ENCODE measurements at regions not wholly inside any gene's neighbourhood (a gene's known extent, or its start where the extent isn't known, plus 50 kb on each side); places are given as distances from the start of the nearest gene placed in this dataset.

DNA sequence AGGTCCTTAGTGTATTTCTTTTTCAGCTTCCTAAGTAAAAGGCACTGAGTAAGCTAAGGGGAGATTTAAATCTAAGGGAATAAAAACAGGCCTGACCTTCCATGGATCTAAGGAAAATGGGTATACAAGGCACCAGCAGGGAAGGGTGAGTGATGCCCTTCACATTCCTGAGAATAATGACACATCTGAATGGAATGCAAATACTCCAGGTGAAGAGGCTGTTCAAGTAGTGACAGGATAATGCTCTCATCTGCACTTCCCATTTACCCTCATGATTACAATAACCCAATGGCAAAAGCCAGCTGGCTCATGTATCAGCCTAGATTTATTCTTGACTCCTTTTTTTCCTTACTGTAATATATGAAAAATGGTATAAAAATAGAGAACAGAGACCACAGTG lies 216.2 kb upstream of the ACTBL2 start:
- no peak overlapping the region for H3K4me3 ChIP-seq (ENCODE audit: low read length)
- DNase-seq (ENCODE audit: low read depth, low spot score): no peak

DNA sequence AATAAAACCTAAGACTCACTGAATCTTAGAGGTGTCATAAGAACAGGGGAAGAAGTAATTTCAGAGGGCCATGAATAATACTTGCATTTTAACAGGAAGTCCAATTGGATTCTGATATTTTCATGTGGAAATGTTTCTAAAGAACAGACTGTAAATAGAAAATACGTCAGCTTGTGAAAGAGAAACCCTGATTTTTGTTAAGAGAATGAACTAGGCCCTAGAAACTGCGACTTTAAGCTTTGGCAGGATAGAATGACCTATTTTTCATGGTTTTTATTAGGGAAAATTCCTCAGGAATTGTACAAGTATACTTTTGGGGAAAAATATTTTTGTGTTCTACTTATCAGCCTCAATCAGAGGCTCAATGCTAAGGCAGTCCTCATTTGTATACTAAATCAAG lies 215.5 kb upstream of the ACTBL2 start:
- H3K4me3 ChIP-seq (ENCODE audit: low read length): no peak overlapping the region
- DNase-seq (ENCODE audit: low read depth, low spot score): no peak

DNA sequence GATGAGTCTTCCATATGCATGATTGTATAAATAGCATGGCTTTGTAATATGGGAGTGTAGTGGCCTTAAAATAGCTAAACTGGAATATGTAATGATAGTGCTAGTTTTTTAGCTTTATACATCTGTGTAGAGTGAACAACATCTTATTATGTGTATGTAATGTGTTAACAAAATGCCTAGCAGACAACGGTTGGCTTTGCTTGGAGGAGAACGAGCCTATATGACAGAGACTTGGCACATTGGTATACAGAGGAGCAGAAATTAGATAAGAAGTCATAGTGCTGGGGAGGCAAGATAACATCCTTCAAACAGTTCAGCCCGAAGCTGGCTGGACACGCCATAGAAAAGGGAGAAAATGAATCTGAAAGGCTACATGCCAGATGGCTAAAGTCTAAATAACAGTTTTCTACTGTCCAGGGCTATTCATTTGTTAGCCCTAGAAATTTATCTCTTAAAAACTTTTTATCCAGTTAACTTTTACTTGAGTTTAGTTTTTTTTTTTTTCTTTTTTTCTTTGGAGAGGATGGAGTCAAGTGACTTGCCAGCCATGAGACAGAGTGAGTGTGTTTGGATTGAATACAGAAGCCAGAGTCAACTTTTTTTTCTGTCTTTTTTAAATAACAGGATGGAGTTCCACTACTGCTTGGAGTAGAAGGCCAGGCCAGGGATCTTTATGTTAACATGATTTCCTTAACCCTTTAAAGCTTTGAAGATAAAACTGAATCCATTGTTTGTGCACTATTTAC lies 214.4 kb upstream of the ACTBL2 start:
- DNase-seq (ENCODE audit: low read depth, low spot score): no peak
- no peak overlapping the region for H3K4me3 ChIP-seq (ENCODE audit: low read length)

DNA sequence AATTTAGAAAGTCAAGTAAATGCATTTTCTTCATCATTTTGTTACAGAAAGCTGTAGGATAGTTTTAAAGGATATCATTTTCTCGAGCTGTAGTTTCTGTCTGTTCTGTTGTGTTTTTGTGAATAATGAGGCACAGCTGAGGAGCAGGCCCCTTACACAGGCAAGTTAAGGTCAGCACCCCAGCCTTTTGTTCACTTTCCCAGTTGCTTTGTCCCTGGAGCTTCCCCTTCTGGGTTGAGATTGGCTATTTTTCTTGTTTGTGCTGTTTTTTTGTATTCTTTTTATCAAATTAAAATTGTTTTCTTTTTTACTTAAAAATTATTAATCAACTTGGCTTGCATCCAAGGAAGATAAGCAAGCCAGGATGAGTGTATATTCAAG lies 213.8 kb upstream of the ACTBL2 start:
- H3K4me3 ChIP-seq (ENCODE audit: low read length): no peak overlapping the region
- no peak for DNase-seq (ENCODE audit: low read depth, low spot score)

DNA sequence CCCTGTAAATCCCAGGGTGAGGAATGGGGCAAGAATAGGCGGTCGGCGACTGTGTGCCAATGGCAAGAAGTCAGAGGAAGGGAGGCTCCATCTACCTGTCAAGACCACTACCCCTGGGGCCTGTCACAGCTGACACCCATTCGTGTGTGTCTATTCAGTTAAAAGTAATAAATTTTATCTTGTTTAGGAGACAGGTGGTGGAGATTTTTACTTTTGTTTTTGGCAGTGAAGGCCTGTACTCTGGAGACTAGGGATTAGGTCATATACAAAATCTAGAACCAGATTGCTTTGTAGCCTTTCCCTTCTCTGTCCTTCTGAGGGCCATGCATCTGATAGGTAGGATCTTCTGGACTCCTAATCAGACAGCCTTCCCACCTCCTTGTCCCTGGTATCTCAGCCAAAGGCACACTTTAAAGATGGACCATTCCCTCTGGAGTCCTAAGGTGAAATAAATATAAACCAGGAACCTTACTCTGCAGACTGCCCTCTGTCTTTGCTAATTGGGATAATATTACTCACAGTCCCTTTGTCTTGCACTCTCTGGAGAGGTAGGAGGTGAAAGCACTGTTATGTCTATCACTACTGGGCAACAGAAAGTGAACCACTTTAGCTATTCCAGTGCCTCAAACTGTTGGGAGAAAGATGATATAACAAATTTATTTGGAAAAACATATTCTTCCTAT lies 213.2 kb upstream of the ACTBL2 start:
- no peak for DNase-seq (ENCODE audit: low read depth, low spot score)
- H3K4me3 ChIP-seq (ENCODE audit: low read length): no peak overlapping the region

DNA sequence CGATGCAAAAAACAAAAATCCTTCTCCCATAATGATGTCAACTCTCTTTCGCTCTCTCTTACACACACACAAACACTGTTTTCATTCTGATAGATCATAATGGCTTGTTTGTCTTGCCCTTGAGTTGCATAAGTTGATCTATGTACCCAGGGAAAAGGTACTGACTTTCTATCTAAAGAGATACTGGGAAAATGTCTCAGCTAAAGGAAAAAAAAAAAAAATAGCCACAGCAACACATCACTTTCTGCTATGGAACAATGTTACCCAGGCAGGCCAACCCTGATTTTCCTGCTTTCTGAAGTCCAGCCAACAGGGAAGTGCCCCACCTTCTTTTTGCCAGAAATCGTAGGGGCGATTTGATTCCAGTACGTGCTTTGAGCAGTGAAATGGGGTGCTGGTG lies 212.6 kb upstream of the ACTBL2 start:
- DNase-seq (ENCODE audit: low read depth, low spot score): no peak
- no peak overlapping the region for H3K4me3 ChIP-seq (ENCODE audit: low read length)

DNA sequence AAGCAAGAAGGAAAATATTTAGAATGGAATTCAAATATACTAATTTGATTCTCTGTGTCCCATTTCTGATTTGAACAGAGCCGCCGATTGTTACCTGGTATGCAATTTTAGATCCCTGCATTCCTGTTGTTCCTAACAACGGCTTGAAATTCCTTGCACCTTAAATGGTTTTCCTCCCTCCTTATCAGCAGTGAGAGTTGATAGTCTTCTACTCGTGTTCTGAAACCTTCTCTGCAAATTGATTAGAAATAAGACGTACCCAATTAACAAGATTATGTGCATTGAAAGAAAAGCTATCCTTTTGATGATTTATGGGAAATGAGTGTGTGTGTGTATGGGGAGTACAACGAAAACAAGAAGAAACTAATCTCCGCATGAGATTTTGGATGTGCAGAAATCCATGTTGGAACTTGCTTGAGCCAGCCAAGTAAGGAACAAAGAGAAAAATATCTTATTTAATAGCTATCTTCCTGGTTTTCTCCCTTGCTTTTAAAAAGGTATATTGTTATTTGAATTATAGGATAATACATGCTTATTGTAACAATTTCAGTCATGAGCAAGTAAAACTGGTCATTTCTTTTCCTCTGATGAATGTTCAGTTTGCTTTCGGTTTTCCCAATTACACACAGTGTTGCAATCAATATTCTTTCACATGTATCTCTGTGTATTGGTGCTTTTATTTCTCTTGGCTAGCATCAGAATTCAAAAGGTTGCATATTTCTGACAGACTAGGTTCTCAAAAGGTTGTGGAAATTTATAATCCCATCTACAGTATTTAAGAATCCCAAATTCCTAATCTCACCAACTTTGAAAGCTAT lies 211.1 kb upstream of the ACTBL2 start:
- DNase-seq (ENCODE audit: low read depth, low spot score): no peak
- no peak overlapping the region for H3K4me3 ChIP-seq (ENCODE audit: low read length)

DNA sequence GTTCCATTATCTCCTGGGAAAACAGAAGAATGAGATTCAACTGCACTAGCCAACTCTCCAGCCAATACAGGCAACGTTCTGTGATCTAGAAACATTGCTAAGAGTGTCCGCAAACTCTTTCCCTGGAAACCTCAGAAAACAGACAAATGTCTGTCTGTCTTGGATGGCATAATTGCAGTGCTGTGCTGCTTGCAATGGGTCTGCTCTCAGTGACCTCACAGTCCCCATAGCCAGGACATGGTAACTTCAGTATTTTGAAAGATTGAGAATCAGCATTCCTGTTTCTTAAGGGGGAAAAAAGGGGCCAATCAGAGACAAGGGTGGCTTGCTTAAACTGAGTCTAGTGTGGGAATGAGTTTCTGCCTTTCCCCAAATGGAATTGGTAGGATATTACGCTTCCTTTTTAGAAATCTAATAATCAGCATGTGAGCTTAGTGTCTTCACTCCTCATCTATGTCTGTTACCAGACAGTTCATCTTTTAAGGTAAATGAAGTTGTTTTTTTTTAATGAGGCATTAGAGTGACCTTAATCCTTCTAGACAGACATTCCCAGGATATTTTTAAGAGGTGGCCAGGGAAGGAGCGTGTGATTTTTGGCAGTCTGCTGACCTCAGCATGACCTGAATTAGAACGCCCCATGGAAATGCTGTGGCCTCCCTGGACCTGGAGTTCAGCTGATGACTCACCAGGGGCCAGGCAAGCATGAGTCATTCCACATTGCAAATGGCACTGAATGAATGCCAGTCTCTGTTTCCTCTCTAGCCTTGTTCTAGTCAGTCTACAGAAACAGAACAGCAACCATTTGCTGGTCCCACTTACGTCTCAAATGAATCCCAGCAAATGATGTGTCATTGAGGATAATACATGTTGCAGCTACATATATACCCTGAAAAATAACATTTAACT lies 210.2 kb upstream of the ACTBL2 start:
- no peak overlapping the region for H3K4me3 ChIP-seq (ENCODE audit: low read length)
- DNase-seq (ENCODE audit: low read depth, low spot score): no peak

DNA sequence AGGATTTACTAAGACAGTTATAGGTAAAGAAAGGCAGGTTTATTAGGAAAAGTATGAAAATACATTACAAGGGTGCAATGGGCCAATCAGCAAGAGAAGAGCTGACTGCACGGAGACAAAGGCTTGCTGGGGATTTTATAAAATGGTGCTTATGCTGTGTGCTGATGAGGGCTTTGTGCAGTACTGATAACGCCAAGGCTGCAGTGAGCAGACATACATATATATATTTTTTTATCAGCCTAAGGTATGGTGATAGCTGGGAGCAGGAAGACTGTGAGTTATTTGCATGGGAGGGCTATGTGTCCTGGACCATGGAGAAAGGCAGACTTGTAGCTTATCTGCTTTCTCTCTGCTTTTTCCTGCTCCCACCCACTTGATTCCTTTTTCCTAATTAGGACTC lies 208.1 kb upstream of the ACTBL2 start:
- H3K4me3 ChIP-seq (ENCODE audit: low read length): no peak overlapping the region
- DNase-seq (ENCODE audit: low read depth, low spot score): no peak

DNA sequence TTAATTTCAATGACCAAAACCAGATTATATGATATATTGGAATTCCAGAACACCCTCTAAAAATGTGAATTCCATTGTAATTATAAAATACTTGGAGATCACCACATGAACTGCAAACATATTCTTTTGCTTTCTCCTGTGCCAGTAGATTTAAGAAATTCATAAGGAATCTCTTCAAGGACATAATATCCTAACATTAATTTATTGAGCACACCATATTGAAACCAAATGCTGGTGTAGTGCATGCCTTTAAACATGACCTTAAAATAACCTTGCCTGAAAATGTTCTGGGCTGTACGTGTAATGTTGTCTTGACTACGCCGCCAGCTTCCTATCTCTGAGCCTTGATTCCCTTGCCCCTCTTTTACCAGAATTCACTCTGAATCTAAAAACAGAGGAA lies 205.0 kb upstream of the ACTBL2 start:
- DNase-seq (ENCODE audit: low read depth, low spot score): no peak
- no peak overlapping the region for H3K4me3 ChIP-seq (ENCODE audit: low read length)

DNA sequence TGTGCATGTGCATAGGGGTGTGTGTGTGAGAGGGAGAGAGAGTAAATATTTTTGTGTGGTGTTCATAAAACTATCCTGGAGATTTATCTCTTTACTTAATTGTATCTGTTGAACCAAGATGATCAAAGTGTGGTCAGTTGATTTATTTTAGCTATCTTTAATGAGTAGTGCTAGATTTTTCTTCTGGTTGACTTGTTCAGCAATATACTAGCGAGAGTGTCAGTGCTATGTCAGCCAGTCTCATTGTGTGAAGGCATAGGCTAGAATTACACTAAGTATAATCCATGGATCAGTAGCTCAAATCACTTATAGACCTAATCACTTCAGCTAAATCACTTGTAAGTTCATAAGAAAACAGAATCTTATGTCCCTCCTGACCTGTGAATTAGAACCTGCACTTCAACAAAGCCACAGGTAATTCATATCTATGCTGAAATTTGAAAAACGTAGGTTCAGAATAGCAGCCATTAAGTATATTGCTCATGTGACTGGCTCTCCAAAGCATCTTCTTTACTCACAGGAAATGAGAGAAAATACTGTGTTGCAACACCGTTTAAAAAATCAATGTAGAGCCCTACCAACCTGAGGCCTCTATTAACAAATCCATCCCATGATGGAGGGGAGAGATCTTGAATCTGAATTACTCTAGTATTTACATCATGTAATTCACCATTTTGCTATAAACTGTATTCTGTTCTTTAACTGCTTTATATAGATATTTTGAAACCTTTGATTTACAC lies 203.1 kb upstream of the ACTBL2 start:
- H3K4me3 ChIP-seq (ENCODE audit: low read length): no peak overlapping the region
- no peak for DNase-seq (ENCODE audit: low read depth, low spot score)

DNA sequence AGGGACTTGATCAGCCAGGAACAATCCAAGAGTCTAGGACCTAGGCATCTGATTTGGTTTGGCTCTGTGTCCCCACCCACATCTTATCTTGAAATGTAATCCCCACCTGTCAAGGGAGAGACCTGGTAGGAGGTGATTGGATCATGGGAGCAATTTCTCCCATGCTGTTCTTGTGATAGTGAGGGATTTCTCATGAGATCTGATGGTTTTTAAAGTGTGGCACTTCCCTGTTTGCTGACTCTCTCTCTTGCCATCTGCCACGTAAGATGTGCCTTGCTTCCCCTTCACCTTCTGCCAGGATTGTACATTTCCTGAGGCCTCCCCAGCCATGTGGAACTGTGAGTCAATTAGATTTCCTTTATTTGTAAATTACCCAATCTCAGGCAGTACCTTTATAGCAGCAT lies 201.7 kb upstream of the ACTBL2 start:
- H3K4me3 ChIP-seq (ENCODE audit: low read length): no peak overlapping the region
- no peak for DNase-seq (ENCODE audit: low read depth, low spot score)

DNA sequence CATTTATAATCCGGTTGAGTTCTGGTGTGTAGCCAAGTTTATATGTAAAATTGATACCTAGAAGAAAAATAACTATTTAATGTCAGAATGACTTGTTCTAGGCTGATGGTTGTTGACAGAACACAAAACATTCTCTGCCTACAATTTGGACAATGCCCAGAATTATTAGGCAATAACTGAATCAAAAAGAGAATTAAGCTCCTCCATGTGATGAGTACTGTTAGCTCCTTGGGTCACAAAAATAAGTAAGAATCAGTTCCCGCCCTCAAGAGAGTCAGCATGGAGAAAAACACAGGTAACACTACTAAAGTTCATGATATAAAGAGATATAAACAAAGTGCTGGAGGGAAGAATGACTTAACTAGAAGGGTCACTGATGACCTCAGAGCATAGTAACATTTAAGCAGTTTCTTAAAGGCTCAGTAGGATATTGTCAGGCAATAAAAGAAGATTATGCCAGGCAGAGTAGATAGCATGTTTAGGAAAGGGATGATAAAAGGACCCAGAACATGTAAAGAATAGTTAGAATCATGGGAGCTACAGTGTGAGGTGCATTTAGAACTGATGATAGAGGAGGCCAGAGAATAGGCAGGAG lies 200.5 kb upstream of the ACTBL2 start:
- H3K4me3 ChIP-seq (ENCODE audit: low read length): no peak overlapping the region
- no peak for DNase-seq (ENCODE audit: low read depth, low spot score)

DNA sequence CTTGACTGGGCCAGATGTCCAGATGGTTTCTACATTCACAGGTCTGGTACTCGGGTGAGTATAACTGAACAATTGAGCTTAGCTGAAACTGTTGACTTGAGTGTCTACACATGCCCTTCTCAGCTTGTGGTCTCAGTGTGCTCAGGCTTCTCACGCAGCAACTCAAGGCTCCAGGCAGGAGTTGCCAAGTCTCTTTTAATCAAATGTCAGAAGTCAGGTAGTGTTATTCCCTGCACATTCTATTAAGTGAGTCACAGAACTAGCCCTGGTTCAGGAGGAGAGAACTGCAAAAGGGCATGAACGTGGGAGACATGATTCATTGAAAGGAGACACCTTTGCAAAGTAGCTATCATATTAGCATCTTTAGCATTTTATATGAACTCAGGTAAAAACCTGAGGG lies 199.3 kb upstream of the ACTBL2 start:
- DNase-seq (ENCODE audit: low read depth, low spot score): no peak
- no peak overlapping the region for H3K4me3 ChIP-seq (ENCODE audit: low read length)

DNA sequence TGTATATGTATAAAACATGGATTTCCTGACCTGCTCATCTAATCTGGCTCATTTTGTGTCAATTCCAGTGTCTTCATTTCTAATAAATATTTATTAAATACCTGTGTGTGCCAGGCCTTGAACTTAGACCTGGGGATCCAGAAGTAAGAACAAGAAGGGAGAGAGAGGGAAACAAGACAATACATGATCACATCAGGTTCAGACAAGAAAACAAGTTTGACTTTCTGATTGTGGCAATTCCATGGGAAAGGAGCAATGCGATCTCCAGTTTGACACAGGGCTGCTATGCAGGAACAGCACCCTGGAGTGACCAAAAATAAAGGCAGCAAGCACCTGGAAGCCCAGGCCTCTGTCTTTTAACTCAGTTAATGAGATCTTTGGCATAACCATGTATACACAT lies 198.1 kb upstream of the ACTBL2 start:
- no peak overlapping the region for H3K4me3 ChIP-seq (ENCODE audit: low read length)
- no peak for DNase-seq (ENCODE audit: low read depth, low spot score)

DNA sequence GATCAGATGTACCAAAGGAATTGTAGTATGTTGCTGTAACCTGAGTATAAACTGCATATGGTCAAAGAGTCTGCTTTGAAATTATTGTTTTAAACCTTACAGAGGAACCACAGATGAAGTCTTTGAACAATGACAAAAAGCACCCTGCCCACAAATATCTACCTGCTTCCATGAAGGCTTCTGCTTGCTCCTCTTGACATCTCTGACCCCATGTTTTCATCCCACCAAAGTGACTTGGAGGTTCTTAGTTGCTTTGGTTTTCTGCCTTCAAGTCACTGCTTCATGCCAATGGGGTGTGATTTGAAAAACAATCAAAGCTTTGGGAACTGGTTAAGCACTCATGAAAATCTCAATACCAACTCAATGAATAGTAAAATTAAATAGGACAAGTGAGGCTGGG lies 194.6 kb upstream of the ACTBL2 start:
- no peak overlapping the region for H3K4me3 ChIP-seq (ENCODE audit: low read length)
- DNase-seq (ENCODE audit: low read depth, low spot score): no peak

DNA sequence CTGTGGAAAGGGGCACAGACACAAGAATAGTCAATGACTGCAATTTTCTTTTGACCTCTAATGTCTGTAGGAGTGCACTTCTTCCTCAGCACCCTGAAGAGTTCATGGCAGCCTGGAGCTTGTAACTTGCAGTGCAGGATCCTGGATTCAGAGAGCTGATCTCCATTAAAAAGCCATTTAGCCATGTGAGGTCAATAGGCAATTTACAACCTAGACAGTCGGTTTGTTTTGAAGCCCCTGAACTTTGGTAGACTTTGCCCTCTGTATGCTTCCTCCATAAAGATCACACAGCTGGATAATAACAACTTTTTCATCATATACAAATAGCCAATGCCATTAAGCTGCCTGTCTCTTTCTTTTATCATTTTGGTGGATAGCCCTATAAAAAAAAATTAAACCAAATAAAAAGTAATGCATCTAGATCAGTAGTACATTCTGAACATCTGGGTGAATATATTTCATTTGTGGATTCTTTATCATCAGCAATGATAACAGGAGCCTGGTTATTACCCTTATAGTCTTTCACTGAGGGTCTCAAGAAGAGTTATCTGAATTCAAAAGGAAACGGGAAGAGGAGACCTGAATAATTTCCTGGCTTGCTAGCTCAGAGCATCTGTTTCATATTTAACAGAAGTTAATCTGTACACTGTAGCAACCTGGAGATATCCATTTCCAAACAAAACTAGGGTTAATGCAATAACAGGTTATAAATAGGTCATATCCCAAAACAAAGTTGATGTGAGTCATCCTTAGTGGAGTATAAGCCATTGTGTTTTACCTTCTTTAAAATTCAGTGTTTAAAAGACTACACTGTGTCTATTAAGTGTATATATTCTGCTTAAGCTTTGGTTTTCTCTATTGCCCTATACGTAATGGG lies 193.8 kb upstream of the ACTBL2 start:
- no peak overlapping the region for H3K4me3 ChIP-seq (ENCODE audit: low read length)
- no peak for DNase-seq (ENCODE audit: low read depth, low spot score)
